PFSK-1 (cell line): ENCODE measurements at regions not wholly inside any gene's neighbourhood (a gene's known extent, or its start where the extent isn't known, plus 50 kb on each side); places are given as distances from the start of the nearest gene placed in this dataset.

Experiments
- FOXP2 ChIP-seq: optimal IDR thresholded peaks from 2 replicates; pipeline ENCODE3; 2011; ENCODE audit warnings: borderline replicate concordance, control low read depth, inconsistent platforms; ENCODE audit not compliant: insufficient read depth; ENCODE audit errors: extremely low read length, extremely low read depth
- POLR2AphosphoS5 ChIP-seq: IDR thresholded peaks from 2 replicates; pipeline ENCODE4 v1.6.1; 2012; ENCODE audit warnings: low read depth, mild to moderate bottlenecking, control low read depth, low read length, moderate library complexity
- SIN3A ChIP-seq: IDR thresholded peaks from 2 replicates; pipeline ENCODE4 v1.6.1; 2012; ENCODE audit warnings: mild to moderate bottlenecking, low read length, moderate library complexity, borderline replicate concordance; ENCODE audit not compliant: insufficient read depth
- TAF1 ChIP-seq: IDR thresholded peaks from 2 replicates; pipeline ENCODE4 v1.6.1; 2012; ENCODE audit warnings: low read length, control low read depth, borderline replicate concordance; ENCODE audit not compliant: insufficient read depth
- TF ChIP-seq, protein P1 (sequence below), 2 experiments: IDR thresholded peaks; 2 replicates each; pipeline versions ENCODE4 v1.6.1 to v1.8.0; 2011 to 2012; ENCODE audit warnings: low read depth in 2 of 2, low read length in 2 of 2, control low read depth in 1 of 2, inconsistent platforms in 1 of 2, mild to moderate bottlenecking in 1 of 2, moderate library complexity in 1 of 2; ENCODE audit not compliant: insufficient read depth in 1 of 2

- no peak for TF ChIP-seq FOXP2
- TF ChIP-seq, protein P1, sequence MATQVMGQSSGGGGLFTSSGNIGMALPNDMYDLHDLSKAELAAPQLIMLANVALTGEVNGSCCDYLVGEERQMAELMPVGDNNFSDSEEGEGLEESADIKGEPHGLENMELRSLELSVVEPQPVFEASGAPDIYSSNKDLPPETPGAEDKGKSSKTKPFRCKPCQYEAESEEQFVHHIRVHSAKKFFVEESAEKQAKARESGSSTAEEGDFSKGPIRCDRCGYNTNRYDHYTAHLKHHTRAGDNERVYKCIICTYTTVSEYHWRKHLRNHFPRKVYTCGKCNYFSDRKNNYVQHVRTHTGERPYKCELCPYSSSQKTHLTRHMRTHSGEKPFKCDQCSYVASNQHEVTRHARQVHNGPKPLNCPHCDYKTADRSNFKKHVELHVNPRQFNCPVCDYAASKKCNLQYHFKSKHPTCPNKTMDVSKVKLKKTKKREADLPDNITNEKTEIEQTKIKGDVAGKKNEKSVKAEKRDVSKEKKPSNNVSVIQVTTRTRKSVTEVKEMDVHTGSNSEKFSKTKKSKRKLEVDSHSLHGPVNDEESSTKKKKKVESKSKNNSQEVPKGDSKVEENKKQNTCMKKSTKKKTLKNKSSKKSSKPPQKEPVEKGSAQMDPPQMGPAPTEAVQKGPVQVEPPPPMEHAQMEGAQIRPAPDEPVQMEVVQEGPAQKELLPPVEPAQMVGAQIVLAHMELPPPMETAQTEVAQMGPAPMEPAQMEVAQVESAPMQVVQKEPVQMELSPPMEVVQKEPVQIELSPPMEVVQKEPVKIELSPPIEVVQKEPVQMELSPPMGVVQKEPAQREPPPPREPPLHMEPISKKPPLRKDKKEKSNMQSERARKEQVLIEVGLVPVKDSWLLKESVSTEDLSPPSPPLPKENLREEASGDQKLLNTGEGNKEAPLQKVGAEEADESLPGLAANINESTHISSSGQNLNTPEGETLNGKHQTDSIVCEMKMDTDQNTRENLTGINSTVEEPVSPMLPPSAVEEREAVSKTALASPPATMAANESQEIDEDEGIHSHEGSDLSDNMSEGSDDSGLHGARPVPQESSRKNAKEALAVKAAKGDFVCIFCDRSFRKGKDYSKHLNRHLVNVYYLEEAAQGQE (IDR thresholded peaks at IDR 0.05; ENCODE audit: insufficient read depth in 1 of 2, low read depth in 2 of 2, low read length in 2 of 2): no peak
Observed at GRCh38 chr17:13825526-13826040, 223.9 kb upstream of the HS3ST3A1 start.

GRCh38 chr17:13827118-13827517 lies 225.4 kb upstream of the HS3ST3A1 start:
- TF ChIP-seq, protein P1 (IDR thresholded peaks at IDR 0.05; ENCODE audit: insufficient read depth in 1 of 2, low read depth in 2 of 2, low read length in 2 of 2): no peak
- TF ChIP-seq SIN3A (no peak), POLR2AphosphoS5 (no peak), FOXP2 (no peak)

DNA sequence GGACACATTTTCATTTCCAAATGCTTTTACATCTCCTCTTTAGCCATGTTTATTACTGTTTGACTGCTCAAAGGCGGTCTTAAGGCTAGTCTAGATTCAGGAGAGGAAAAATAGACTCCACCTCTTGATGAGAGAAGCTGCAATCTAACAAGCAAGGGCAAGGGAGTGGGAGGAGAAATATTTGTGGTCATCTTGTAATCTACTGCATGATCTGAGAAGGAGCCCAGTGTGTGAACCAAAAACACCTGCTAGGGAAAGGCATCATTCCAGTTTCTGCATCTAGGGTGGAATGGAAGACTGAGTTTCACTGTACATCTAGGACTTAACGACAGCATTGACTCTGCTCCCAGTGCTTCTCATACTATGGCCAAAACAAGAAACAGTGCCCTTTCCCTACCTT lies 232.2 kb upstream of the HS3ST3A1 start:
- TF ChIP-seq TAF1: no peak
- TF ChIP-seq POLR2AphosphoS5: no peak
- TF ChIP-seq, protein P1 (IDR thresholded peaks at IDR 0.05; ENCODE audit: insufficient read depth in 1 of 2, low read depth in 2 of 2, low read length in 2 of 2): no peak
- no peak for TF ChIP-seq SIN3A

- TF ChIP-seq SIN3A (no peak), TAF1 (no peak), POLR2AphosphoS5 (no peak), FOXP2 (no peak)
- TF ChIP-seq, protein P1 (IDR thresholded peaks at IDR 0.05; ENCODE audit: insufficient read depth in 1 of 2, low read depth in 2 of 2, low read length in 2 of 2): no peak
Observed at GRCh38 chr17:13835151-13835550, 233.4 kb upstream of the HS3ST3A1 start.

DNA sequence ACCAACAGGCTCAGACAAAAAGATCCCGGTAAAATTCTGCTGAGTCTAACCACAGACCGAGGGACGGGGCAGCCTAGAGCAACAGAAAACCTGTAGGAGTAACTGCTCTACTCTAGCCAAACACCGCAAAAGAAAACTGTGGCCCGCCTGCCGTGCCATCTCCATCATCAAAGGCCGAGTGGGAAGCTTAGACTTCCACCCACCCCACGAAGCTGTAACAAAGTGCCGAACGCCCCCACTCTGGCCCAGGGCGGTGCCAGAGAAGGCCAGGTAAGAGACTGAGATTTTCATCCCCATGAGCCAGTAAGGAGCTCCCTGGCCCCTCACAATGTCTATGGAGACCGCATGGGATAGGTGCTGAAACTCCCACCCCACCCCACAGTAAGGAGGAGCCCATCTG lies 231.9 kb upstream of the COX10 start:
- TF ChIP-seq FOXP2: no peak
- no peak for TF ChIP-seq TAF1
- TF ChIP-seq SIN3A: no peak
- TF ChIP-seq, protein P1 (IDR thresholded peaks at IDR 0.05; ENCODE audit: insufficient read depth in 1 of 2, low read depth in 2 of 2, low read length in 2 of 2): no peak
- TF ChIP-seq POLR2AphosphoS5: no peak
